ENCODE measurements at regions not wholly inside any gene's neighbourhood (a gene's known extent, or its start where the extent isn't known, plus 50 kb on each side); places are given as distances from the start of the nearest gene placed in this dataset.

DNA sequence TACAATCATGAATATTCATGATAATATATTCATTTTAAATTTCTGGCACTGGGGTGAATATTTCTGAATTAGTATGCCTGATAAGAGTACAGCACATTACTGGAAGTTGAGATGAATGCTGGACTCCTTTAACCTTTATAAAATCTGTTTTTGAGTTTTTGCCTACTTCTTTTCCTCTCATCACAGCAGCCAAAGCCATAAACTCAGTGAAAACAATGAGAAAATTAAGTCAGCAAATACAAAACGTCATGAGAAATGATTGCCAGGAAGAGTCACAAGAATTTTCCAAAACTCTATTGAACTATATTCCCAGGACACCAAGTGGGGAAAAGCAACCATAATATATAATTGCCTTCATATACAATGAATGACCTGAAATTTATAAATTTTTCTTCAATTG lies 837.6 kb downstream of the TBC1D32 start:
- Histone ChIP-seq H3K4me1 (ENCODE audit: control insufficient read depth in 1 of 2, insufficient read depth in 2 of 2, low read length in 2 of 2) (no peaks in the 10 kb centered on the region), H3K4me2 (replicated peaks; ENCODE audit: extremely low read depth, low read length, poor library complexity, severe bottlenecking) (no peak overlapping the region), H3K36me3 (replicated peaks in 1 of 2; ENCODE audit: control insufficient read depth in 1 of 2, insufficient read depth in 2 of 2, low read length in 2 of 2) (no peaks in the 10 kb centered on the region), H3K9me3 (replicated peaks in 1 of 2; ENCODE audit: control insufficient read depth in 1 of 2, insufficient read depth in 1 of 2, low read length in 2 of 2) (peaks cover 0 to 4% of the 10 kb centered on the region in 2 donors), H2AFZ (ENCODE audit: insufficient read depth, low read depth, low read length, poor library complexity, severe bottlenecking) (no peak overlapping the region), H3K27me3 (ENCODE audit: control insufficient read depth in 2 of 2, insufficient read depth in 2 of 2, low read length in 2 of 2) (no peaks in the 10 kb centered on the region), H4K20me1 (ENCODE audit: insufficient read depth, low read length) (no peaks in the 10 kb centered on the region), H3K4me3 (replicated peaks in 1 of 3; ENCODE audit: low read depth in 2 of 3, low read length in 3 of 3) (no peak overlapping the region), H3K27ac (ENCODE audit: low read depth in 1 of 2, low read length in 2 of 2) (no peak overlapping the region), H3K79me2 (ENCODE audit: insufficient read depth, low read length) (no peaks in the 10 kb centered on the region), H3K9ac (ENCODE audit: insufficient read depth, low read length, poor library complexity, severe bottlenecking) (no peak overlapping the region)
- TF ChIP-seq, protein P1, sequence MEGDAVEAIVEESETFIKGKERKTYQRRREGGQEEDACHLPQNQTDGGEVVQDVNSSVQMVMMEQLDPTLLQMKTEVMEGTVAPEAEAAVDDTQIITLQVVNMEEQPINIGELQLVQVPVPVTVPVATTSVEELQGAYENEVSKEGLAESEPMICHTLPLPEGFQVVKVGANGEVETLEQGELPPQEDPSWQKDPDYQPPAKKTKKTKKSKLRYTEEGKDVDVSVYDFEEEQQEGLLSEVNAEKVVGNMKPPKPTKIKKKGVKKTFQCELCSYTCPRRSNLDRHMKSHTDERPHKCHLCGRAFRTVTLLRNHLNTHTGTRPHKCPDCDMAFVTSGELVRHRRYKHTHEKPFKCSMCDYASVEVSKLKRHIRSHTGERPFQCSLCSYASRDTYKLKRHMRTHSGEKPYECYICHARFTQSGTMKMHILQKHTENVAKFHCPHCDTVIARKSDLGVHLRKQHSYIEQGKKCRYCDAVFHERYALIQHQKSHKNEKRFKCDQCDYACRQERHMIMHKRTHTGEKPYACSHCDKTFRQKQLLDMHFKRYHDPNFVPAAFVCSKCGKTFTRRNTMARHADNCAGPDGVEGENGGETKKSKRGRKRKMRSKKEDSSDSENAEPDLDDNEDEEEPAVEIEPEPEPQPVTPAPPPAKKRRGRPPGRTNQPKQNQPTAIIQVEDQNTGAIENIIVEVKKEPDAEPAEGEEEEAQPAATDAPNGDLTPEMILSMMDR (IDR thresholded peaks at IDR 0.05) = no peak
- no peaks in the 10 kb centered on the region for H3K27me3 Mint-ChIP-seq (ENCODE audit: low read depth in 3 of 3)
- no peaks in the 10 kb centered on the region for H3K36me3 Mint-ChIP-seq
- no peak for DNase-seq
- intact Hi-C loops (cut with micrococcal nuclease) = no loop called here
- H3K4me3 Mint-ChIP-seq = no peak overlapping the region
- H3K9me3 Mint-ChIP-seq = peaks cover 0 to 8% (median 2%) of the 10 kb centered on the region in 7 donors
- no peaks in the 10 kb centered on the region for H3K4me1 Mint-ChIP-seq
- WGBS (ENCODE audit: insufficient coverage) = no CpG with 5 or more reads among the region's 1 CpG
- no peak overlapping the region for H3K27ac Mint-ChIP-seq

GRCh38 chr6:120493505-120493904 lies 840.8 kb downstream of the TBC1D32 start:
- TF ChIP-seq, protein P1 (IDR thresholded peaks at IDR 0.05) = no peak
- H2AFZ ChIP-seq (ENCODE audit: insufficient read depth, low read depth, low read length, poor library complexity, severe bottlenecking) = no peak overlapping the region
- no peak for DNase-seq
- H3K4me1 Mint-ChIP-seq = no peaks in the 10 kb centered on the region
- H4K20me1 ChIP-seq (ENCODE audit: insufficient read depth, low read length) = no peaks in the 10 kb centered on the region
- H3K9me3 ChIP-seq (replicated peaks in 1 of 2; ENCODE audit: control insufficient read depth in 1 of 2, insufficient read depth in 1 of 2, low read length in 2 of 2) = peaks cover 0 to 3% of the 10 kb centered on the region in 2 donors
- H3K4me3 ChIP-seq (replicated peaks in 1 of 3; ENCODE audit: low read depth in 2 of 3, low read length in 3 of 3) = no peak overlapping the region
- no peaks in the 10 kb centered on the region for H3K27me3 Mint-ChIP-seq (ENCODE audit: low read depth in 3 of 3)
- no peaks in the 10 kb centered on the region for H3K4me1 ChIP-seq (ENCODE audit: control insufficient read depth in 1 of 2, insufficient read depth in 2 of 2, low read length in 2 of 2)
- H3K4me3 Mint-ChIP-seq = no peak overlapping the region
- H3K36me3 Mint-ChIP-seq = no peaks in the 10 kb centered on the region
- no peaks in the 10 kb centered on the region for H3K27me3 ChIP-seq (ENCODE audit: control insufficient read depth in 2 of 2, insufficient read depth in 2 of 2, low read length in 2 of 2)
- H3K36me3 ChIP-seq (replicated peaks in 1 of 2; ENCODE audit: control insufficient read depth in 1 of 2, insufficient read depth in 2 of 2, low read length in 2 of 2) = no peaks in the 10 kb centered on the region
- no peaks in the 10 kb centered on the region for H3K79me2 ChIP-seq (ENCODE audit: insufficient read depth, low read length)
- peaks cover 0 to 6% (median 0%) of the 10 kb centered on the region in 7 donors for H3K9me3 Mint-ChIP-seq
- intact Hi-C loops (cut with micrococcal nuclease) = no loop called here
- no peak overlapping the region for H3K27ac ChIP-seq (ENCODE audit: low read depth in 1 of 2, low read length in 2 of 2)
- H3K9ac ChIP-seq (ENCODE audit: insufficient read depth, low read length, poor library complexity, severe bottlenecking) = no peak overlapping the region
- no peak overlapping the region for H3K27ac Mint-ChIP-seq
- no peak overlapping the region for H3K4me2 ChIP-seq (replicated peaks; ENCODE audit: extremely low read depth, low read length, poor library complexity, severe bottlenecking)
